Activated T-cell treated with anti-CD3 and anti-CD28 coated beads for 1 hour (primary cell): ENCODE measurements at regions not wholly inside any gene's neighbourhood (a gene's known extent, or its start where the extent isn't known, plus 50 kb on each side); places are given as distances from the start of the nearest gene placed in this dataset.

Experiments used
- DNase-seq: peaks from one replicate; pipeline ENCODE4 v3.0.0-alpha.2; 2020; ENCODE audit warnings: low read depth

GRCh38 chr14:53807542-53807941 is 149.1 kb downstream of the BMP4 start:
- DNase-seq = no peak

- DNase-seq = no peak
These were observed 149.5 kb downstream of the BMP4 start for GRCh38 chr14:53807108-53807507.

- DNase-seq = no peak
These were observed 159.9 kb downstream of the BMP4 start for GRCh38 chr14:53796734-53797133.

GRCh38 chr14:53793790-53794505 is 162.7 kb downstream of the BMP4 start:
- no peak for DNase-seq

- no peak for DNase-seq
These were observed 163.7 kb downstream of the BMP4 start for GRCh38 chr14:53792909-53793308.

GRCh38 chr14:53790731-53791500 is 165.7 kb downstream of the BMP4 start:
- no peak for DNase-seq

- no peak for DNase-seq
These were observed 168.1 kb downstream of the BMP4 start for GRCh38 chr14:53788566-53788965.

GRCh38 chr14:53786045-53786444 is 170.6 kb downstream of the BMP4 start:
- DNase-seq = no peak

- DNase-seq = no peak
These were observed 171.9 kb downstream of the BMP4 start for GRCh38 chr14:53784688-53785087.

GRCh38 chr14:53783256-53783655 is 173.4 kb downstream of the BMP4 start:
- DNase-seq = no peak

- no peak for DNase-seq
These were observed 176.5 kb downstream of the BMP4 start for GRCh38 chr14:53780051-53780555.

GRCh38 chr14:53779301-53779700 is 177.3 kb downstream of the BMP4 start:
- no peak for DNase-seq

GRCh38 chr14:53778263-53778662 is 178.4 kb downstream of the BMP4 start:
- DNase-seq = no peak

GRCh38 chr14:53772936-53773335 is 183.7 kb downstream of the BMP4 start:
- DNase-seq = no peak

- DNase-seq = no peak
These were observed 189.1 kb downstream of the BMP4 start for GRCh38 chr14:53767566-53767965.

GRCh38 chr14:53766601-53767000 is 190.0 kb downstream of the BMP4 start:
- no peak for DNase-seq

GRCh38 chr14:53766106-53766505 is 190.5 kb downstream of the BMP4 start:
- no peak for DNase-seq

- DNase-seq = no peak
These were observed 191.8 kb downstream of the BMP4 start for GRCh38 chr14:53764846-53765245.

- DNase-seq = no peak
These were observed 198.5 kb downstream of the BMP4 start for GRCh38 chr14:53758141-53758540.

- no peak for DNase-seq
These were observed 198.9 kb downstream of the BMP4 start for GRCh38 chr14:53757732-53758131.

- no peak for DNase-seq
These were observed 205.0 kb downstream of the BMP4 start for GRCh38 chr14:53751650-53752049.

- DNase-seq = no peak
These were observed 207.9 kb downstream of the BMP4 start for GRCh38 chr14:53748691-53749090.

- DNase-seq = no peak
These were observed 211.8 kb downstream of the BMP4 start for GRCh38 chr14:53744857-53745256.
